HG02571 (cell line): ENCODE measurements at regions not wholly inside any gene's neighbourhood (a gene's known extent, or its start where the extent isn't known, plus 50 kb on each side); places are given as distances from the start of the nearest gene placed in this dataset.
"Not testable (repeated sequence)": the region's sequence is repeated elsewhere in the genome, so short reads cannot be mapped to it uniquely, and the experiment has no call there.

Experiments
- ATAC-seq: cut with Tn5 transposase; IDR thresholded peaks from one replicate; pipeline ENCODE4 v1.9.1; 2021; ENCODE audit warnings: mild to moderate bottlenecking, moderate library complexity; ENCODE audit not compliant: unreplicated experiment

GRCh38 chr15:69755551-69756310, 303.1 kb downstream of the RPLP1 start:
- peak; percentile 82 for ATAC-seq

GRCh38 chr15:69756440-69756839, 303.8 kb downstream of the RPLP1 start:
- ATAC-seq: no peak

DNA sequence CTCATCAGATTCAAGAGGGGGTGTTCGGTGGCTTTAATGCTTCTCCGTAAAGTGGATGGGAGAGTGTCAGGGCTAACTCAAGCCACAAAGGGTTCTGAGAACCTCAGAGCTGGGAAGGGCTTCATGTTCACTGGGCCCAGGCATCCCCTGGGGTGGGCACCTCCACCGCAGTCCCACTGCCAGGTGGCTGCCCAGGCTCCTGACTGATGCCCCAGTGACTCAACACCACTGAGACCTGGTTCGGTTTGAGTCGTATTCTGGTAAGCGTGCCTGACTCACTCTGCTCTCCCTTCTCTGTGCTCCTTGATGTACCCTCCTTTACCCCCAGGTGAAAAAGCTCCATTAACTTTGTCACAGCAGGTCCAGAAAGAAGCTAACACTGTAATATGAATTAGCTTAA, 304.6 kb downstream of the RPLP1 start:
- no peak for ATAC-seq

DNA sequence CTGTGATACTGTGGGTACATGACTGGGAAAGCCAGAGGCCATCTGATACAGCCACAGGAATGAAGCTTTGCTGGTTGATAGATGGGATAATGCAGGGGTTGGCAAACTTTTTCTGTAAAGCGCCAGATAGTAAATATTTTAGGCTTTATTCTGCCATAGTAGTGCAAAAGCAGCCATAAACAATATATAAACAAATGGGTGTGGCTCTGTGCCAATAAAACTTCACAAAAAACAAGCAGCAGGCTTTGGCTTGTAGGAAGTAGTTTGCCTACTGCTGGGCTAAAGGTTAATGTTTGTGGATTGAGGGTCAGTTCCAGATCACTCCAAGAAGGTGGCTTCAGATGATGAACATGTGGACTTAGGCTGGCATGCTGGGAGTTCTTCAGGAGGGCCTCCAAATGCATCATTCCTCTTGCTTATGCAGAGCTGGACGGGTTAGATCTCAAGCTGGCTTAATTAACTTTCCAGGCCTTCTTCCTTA, 305.7 kb downstream of the RPLP1 start:
- ATAC-seq: no peak

DNA sequence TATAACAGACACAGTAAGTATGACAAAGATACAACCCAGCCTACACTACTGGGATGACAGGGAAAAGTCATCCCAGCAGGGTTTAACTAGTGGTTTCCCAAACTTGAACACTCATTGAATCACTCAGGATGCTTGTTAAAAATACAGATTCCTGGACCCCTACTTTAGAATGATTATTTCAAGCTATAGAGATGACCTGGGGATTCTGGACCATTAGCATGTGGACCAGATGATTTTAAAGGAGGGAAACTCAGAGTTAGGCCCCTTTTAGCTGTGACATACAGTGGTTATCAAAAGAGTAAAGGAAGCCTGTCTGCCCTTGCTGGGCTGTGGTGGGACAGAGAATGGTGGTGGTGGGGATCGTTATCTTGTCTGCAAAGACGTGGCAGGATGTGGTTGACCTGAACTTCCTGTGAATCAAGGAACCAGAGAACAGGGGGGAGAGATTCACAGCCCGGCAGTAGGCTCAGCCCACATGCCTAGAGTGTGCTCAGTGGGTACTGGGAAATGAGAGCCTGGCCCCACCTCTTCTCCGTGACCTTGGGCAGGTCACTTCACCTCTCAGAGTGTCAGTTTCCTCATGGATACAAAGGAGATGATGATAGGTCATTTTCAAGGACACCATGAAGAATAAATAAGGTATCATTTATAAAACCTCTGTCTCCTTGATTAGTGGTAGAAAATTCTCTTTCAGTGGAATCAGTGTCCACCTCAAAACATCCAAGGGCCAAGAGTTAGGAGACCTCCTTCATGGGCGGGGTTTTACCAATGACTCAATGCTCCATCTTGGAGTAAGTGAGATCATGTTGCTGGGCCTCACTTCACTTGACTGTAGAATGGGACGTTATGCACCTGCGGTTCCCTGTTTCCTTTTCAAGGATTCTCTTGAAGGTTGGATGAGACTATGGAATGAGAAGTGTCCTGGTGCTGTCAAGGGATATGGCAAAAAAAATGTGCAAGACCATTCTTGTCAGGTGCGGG, 306.5 kb downstream of the RPLP1 start:
- no peak for ATAC-seq

DNA sequence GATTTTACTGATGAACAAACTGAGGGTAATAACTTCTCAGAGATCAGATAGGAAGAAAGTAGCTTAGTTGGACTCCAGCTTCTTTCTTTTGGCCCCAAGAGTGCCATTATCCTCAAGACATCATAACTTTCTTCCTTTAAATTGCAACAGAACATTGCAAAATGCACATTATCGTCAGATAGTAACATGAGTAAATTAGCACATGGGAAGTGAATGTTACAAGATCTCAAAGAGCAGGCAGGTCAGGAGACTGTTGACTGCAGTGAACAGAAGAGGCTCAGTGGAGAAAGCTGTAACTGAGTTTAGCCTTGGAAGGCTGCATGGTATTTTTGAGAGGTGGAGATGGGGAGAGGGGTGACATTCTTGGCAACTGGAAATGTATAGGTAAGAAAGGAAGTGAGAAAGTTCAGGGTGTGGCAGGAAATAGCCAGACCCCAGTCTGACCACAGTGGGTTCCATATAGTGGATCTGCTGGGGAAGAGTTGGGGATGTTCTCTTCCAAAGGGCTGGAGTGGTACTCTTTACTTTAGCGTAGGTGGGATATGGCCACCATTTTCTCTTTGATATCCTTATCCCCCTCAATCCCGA, 307.7 kb downstream of the RPLP1 start:
- ATAC-seq: no peak

DNA sequence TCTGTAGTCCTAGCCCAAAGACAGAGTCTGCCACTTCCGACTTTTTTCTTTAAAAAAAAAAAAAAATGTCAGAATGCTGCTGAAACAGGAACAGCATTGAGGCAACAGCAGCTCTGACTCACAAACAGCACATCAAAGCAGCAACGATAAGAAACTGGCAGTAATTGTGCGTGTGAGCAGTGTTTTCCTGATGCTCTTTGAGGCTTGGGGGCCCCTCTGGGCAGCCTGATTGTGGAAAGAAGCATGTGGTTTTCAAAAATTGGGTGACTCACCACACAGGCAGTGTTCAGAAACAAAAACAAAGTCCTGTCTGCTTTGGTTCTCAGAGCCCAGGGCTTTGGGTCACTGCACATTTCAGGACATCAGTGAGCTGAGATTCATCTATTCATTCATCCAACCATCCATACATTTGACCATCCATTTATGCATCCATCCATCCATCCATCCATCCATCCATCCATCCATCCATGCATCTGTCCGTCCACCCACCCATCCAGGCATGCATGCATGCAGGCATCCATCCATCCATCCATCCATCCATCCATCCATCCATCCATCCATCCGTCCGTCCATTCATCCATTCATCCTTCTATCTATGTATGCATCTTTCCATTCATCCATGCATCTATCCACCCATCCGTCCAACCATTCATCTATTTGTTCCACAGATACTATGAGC, 308.4 kb downstream of the RPLP1 start:
- peak; percentile 47 for ATAC-seq

DNA sequence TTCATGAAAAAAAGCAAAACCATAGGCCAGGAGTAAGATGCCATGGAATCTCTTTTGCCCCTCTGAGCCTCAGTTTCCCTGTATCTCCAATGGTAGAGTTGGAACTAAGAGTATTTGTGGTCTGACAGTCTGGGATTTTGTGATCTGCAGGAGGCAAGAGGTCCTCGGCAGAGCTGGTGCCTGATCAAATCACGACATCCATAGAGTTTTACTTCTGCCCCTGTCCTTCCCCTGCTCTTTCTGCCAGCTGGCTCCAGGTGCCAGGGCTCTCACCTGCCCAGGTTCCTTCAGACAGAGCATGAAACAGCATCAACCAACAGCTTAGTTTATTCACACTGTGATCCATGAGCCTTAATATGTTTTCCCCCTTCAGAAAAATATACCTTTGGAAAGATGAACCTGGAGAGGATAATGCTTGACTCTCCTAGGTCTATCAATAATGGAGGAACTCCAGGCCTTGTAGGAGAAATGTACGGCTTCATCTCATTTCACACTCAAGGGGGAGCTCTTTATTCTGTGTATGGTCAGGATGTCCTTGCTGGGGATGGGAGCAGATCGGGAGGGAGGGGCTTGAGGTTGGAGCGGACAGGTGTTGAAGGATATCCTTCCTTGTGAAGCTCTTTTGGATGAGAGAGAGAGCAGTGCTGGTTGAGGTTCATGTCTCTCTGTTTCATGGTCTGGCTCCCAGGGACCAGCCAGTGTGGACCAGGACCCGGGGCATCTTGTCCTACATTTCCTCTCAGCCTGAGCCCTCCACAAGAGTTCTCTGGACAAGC, 309.9 kb downstream of the RPLP1 start:
- no peak for ATAC-seq

DNA sequence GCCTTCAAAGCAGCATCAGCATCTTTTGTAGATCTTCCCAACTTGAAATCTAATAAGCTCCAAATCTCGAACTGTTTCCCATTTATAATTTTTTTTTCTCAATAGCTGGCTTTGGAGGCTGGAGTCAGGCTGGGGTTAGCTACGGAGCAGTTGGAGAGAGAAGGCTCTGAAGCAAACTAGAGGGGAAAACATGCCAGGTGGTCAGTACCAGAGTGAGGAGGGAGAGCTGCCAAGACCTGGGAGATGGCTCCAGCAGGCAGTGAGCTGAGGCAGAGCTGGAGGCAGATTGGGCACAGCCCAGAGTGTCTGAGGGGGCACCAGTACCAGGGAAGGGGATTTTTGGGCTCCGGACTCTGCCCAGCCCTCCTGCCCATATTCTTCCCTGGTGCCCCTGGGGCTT, 311.2 kb downstream of the RPLP1 start:
- no peak for ATAC-seq

GRCh38 chr15:69766156-69766555, 313.5 kb downstream of the RPLP1 start:
- ATAC-seq: no peak

- no peak for ATAC-seq
Measured at GRCh38 chr15:69767191-69767590, 314.6 kb downstream of the RPLP1 start.

DNA sequence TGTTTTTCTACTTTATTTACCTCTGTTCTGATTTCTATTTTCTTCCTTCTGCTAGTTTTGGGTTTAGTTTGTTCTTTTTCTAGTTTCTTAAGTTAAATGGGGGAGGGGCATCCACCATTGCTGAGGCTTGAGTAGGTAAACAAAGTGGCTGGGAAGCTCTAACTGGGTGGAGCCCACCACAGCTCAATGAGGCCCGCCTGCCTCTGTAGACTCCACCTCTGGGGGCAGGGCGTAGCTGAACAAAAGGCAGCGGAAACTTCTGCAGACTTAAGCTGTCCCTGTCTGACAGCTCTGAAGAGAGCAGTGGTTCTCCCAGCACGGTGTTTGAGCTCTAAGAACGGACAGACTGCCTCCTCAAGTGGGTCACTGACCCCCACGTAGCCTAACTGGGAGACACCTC, 316.7 kb downstream of the RPLP1 start:
- ATAC-seq: not testable (repeated sequence)

DNA sequence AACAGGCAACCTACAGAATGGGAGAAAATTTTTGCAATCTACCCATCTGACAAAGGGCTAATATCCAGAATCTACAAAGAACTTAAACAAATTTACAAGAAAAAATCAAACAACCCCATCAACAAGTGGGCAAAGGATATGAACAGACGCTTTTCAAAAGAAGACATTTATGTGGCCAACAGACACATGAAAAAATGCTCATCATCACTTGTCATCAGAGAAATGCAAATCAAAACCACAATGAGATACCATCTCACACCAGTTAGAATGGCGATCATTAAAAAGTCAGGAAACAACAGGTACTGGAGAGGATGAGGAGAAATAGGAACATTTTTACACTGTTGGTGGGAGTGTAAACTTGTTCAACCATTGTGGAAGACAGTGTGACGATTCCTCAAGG, 321.6 kb downstream of the RPLP1 start:
- not testable (repeated sequence) for ATAC-seq

DNA sequence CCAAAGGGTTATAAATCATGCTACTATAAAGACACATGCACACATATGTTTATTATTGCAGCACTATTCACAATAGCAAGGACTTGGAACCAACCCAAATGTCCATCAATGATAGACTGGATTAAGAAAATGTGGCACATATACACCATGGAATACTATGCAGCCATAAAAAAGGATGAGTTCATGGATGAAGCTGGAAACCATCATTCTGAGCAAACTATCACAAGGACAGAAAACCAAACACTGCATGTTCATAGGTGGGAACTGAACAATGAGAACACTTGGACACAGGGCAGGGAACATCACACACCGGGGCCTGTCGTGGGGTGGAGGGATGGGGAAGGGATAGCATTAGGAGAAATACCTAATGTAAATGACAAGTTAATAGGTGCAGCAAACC, 322.1 kb downstream of the RPLP1 start:
- ATAC-seq: not testable (repeated sequence)

GRCh38 chr15:69777356-69777755, 320.4 kb downstream of the TLE3 start:
- no peak for ATAC-seq

- no peak for ATAC-seq
Measured at GRCh38 chr15:69780374-69780773, 317.3 kb downstream of the TLE3 start.

GRCh38 chr15:69780981-69781380, 316.7 kb downstream of the TLE3 start:
- ATAC-seq: no peak

- no peak for ATAC-seq
Measured at GRCh38 chr15:69781411-69782125, 316.1 kb downstream of the TLE3 start.

DNA sequence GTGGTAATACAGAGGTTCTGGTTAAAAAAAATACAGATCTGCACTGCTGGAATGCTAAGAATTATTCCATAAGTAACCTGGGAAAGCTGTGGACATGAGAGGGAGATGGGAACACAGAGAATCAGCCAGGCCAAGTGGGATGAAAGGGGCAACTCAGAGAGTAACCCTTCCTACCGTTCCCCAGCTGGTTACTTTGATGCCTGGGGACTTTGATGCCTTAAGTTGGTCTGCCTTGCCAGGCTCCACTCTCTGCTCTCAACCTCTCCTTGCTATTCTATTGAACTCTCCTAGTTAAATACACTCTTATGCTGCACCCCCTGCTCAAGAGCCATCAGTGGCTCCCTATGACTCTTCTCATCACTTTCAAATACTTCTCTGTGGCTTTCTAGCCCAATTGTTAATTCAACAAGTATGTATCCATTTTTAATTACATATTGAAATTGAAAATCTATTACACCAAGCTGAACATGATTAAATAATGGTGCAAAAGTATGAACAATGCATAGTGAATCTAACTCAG, 315.5 kb downstream of the TLE3 start:
- no peak for ATAC-seq
